NCI-H226 (cell line): ENCODE measurements at regions not wholly inside any gene's neighbourhood (a gene's known extent, or its start where the extent isn't known, plus 50 kb on each side); places are given as distances from the start of the nearest gene placed in this dataset.

ENCODE experiments used
- DNase-seq: peaks from one replicate; pipeline ENCODE4 v3.0.0-alpha.2; 2015

- DNase-seq = no peak
These were observed 124.6 kb upstream of the BCL2L14 start for GRCh38 chr12:11946161-11946560.

- DNase-seq = no peak
These were observed 123.5 kb upstream of the BCL2L14 start for GRCh38 chr12:11947213-11947612.

- DNase-seq = no peak
These were observed 120.9 kb upstream of the BCL2L14 start for GRCh38 chr12:11949738-11950411.

GRCh38 chr12:11951209-11951608, 119.5 kb upstream of the BCL2L14 start:
- DNase-seq = no peak

GRCh38 chr12:11953523-11953922, 117.2 kb upstream of the BCL2L14 start:
- DNase-seq = no peak

GRCh38 chr12:11954181-11954580, 116.6 kb upstream of the BCL2L14 start:
- DNase-seq = no peak

GRCh38 chr12:11958221-11959091, 112.3 kb upstream of the BCL2L14 start:
- peak; percentile 90 for DNase-seq

GRCh38 chr12:11959117-11959823, 111.5 kb upstream of the BCL2L14 start:
- DNase-seq = peak; percentile 13

- no peak for DNase-seq
These were observed 110.1 kb upstream of the BCL2L14 start for GRCh38 chr12:11960646-11961045.

- no peak for DNase-seq
These were observed 109.1 kb upstream of the BCL2L14 start for GRCh38 chr12:11961686-11962085.

- no peak for DNase-seq
These were observed 107.9 kb upstream of the BCL2L14 start for GRCh38 chr12:11962860-11963259.

- no peak for DNase-seq
These were observed 106.8 kb upstream of the BCL2L14 start for GRCh38 chr12:11963841-11964471.

GRCh38 chr12:11965258-11965910, 105.4 kb upstream of the BCL2L14 start:
- no peak for DNase-seq

- DNase-seq = no peak
These were observed 103.2 kb upstream of the BCL2L14 start for GRCh38 chr12:11967376-11968047.

GRCh38 chr12:11968048-11968383, 102.7 kb upstream of the BCL2L14 start:
- no peak for DNase-seq

- DNase-seq = no peak
These were observed 102.2 kb upstream of the BCL2L14 start for GRCh38 chr12:11968516-11968915.

- DNase-seq = no peak
These were observed 101.1 kb upstream of the BCL2L14 start for GRCh38 chr12:11969437-11970154.

GRCh38 chr12:11970155-11970520, 100.6 kb upstream of the BCL2L14 start:
- DNase-seq = no peak

GRCh38 chr12:11973396-11973795, 97.3 kb upstream of the BCL2L14 start:
- DNase-seq = no peak

- DNase-seq = no peak
These were observed 94.7 kb upstream of the BCL2L14 start for GRCh38 chr12:11976005-11976404.

GRCh38 chr12:11978726-11979384, 91.9 kb upstream of the BCL2L14 start:
- peak; percentile 21 for DNase-seq
